BLaER1 (cell line): ENCODE measurements at regions not wholly inside any gene's neighbourhood (a gene's known extent, or its start where the extent isn't known, plus 50 kb on each side); places are given as distances from the start of the nearest gene placed in this dataset.

Experiments used
- H3K27ac ChIP-seq: shearing (Covaris generic); formaldehyde crosslinking; 2 replicates; pipeline ENCODE4 v1.8.1; 2022
- H3K27me3 ChIP-seq: shearing (Covaris generic); formaldehyde crosslinking; 2 replicates; pipeline ENCODE4 v1.8.1; 2022
- H3K36me3 ChIP-seq: shearing (Covaris generic); formaldehyde crosslinking; 2 replicates; pipeline ENCODE4 v1.8.1; 2022
- H3K4me1 ChIP-seq: shearing (Covaris generic); formaldehyde crosslinking; 2 replicates; pipeline ENCODE4 v1.8.1; 2022
- H3K4me2 ChIP-seq: shearing (Covaris generic); formaldehyde crosslinking; 2 replicates; pipeline ENCODE4 v1.8.1; 2022
- H3K4me3 ChIP-seq: shearing (Covaris generic); formaldehyde crosslinking; 2 replicates; pipeline ENCODE4 v1.8.1; 2022
- H3K9ac ChIP-seq: shearing (Covaris generic); formaldehyde crosslinking; 2 replicates; pipeline ENCODE4 v1.8.1; 2022
- H3K9me3 ChIP-seq: shearing (Covaris generic); formaldehyde crosslinking; 2 replicates; pipeline ENCODE4 v1.8.1; 2022
- H4K20me1 ChIP-seq: shearing (Covaris generic); formaldehyde crosslinking; 2 replicates; pipeline ENCODE4 v1.8.1; 2022
- Cebpa-rat ChIP-seq: shearing (Covaris generic); IDR thresholded peaks from 2 replicates; pipeline ENCODE4 v1.8.1; 2022

GRCh38 chr3:87509401-87509800 lies 233.0 kb upstream of the POU1F1 start:
- no peak for TF ChIP-seq Cebpa-rat
- no peak overlapping the region for H3K4me2 ChIP-seq

GRCh38 chr3:87508921-87509320 lies 232.5 kb upstream of the POU1F1 start:
- Histone ChIP-seq H3K27ac (no peak overlapping the region), H3K4me2 (no peak overlapping the region), H3K4me1 (no peaks in the 10 kb centered on the region), H3K36me3 (no peaks in the 10 kb centered on the region), H3K9me3 (no peaks in the 10 kb centered on the region), H3K4me3 (no peak overlapping the region), H3K9ac (no peak overlapping the region), H4K20me1 (no peaks in the 10 kb centered on the region), H3K27me3 (no peaks in the 10 kb centered on the region)
- no peak for TF ChIP-seq Cebpa-rat

More at GRCh38 chr3:87509401-87509800, 233.0 kb upstream of the POU1F1 start:
- no peak overlapping the region for H3K27ac ChIP-seq
- H3K9me3 ChIP-seq: no peaks in the 10 kb centered on the region
- H3K36me3 ChIP-seq: no peaks in the 10 kb centered on the region
- no peaks in the 10 kb centered on the region for H3K27me3 ChIP-seq
- H4K20me1 ChIP-seq: no peaks in the 10 kb centered on the region
- no peaks in the 10 kb centered on the region for H3K4me1 ChIP-seq
- no peak overlapping the region for H3K9ac ChIP-seq
- no peak overlapping the region for H3K4me3 ChIP-seq

DNA sequence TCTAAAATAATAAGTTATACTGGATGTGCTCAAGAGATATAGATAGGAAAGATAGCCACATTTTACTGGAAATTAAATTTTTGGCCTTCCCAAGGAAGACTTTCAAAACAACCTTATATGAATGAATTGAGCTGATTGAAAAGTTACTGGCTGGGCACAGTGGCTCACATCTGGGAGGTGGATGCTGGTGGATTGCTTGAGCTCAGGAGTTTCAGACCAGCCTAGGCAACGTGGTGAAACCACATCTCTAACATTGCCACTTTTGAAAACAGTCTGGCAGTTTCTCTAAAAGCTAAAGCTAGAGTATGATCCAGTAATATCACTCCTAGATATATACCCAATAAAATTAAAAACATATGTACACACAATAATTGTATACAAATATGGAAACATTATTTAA lies 231.4 kb upstream of the POU1F1 start:
- Histone ChIP-seq H3K4me3 (no peak overlapping the region), H3K4me2 (no peak overlapping the region), H3K9ac (no peak overlapping the region), H3K27me3 (no peaks in the 10 kb centered on the region), H4K20me1 (no peaks in the 10 kb centered on the region), H3K27ac (no peak overlapping the region), H3K4me1 (no peaks in the 10 kb centered on the region), H3K36me3 (no peaks in the 10 kb centered on the region), H3K9me3 (no peaks in the 10 kb centered on the region)
- no peak for TF ChIP-seq Cebpa-rat

GRCh38 chr3:87503900-87504498 lies 227.6 kb upstream of the POU1F1 start:
- H3K4me2 ChIP-seq: no peak overlapping the region

GRCh38 chr3:87501076-87501475 lies 224.7 kb upstream of the POU1F1 start:
- Histone ChIP-seq H3K9me3 (no peaks in the 10 kb centered on the region), H3K4me1 (no peaks in the 10 kb centered on the region), H3K9ac (no peak overlapping the region), H3K4me2 (no peak overlapping the region), H3K27ac (no peak overlapping the region), H3K36me3 (no peaks in the 10 kb centered on the region), H4K20me1 (no peaks in the 10 kb centered on the region), H3K27me3 (no peaks in the 10 kb centered on the region), H3K4me3 (no peak overlapping the region)
- no peak for TF ChIP-seq Cebpa-rat

More at GRCh38 chr3:87503900-87504498, 227.6 kb upstream of the POU1F1 start:
- H3K36me3 ChIP-seq: no peaks in the 10 kb centered on the region
- no peaks in the 10 kb centered on the region for H3K9me3 ChIP-seq
- no peaks in the 10 kb centered on the region for H3K4me1 ChIP-seq
- TF ChIP-seq Cebpa-rat: no peak
- H3K4me3 ChIP-seq: no peak overlapping the region
- H3K27me3 ChIP-seq: no peaks in the 10 kb centered on the region
- no peak overlapping the region for H3K9ac ChIP-seq
- no peaks in the 10 kb centered on the region for H4K20me1 ChIP-seq
- H3K27ac ChIP-seq: no peak overlapping the region

- Histone ChIP-seq H3K4me2 (no peak overlapping the region), H3K9ac (no peak overlapping the region), H3K27me3 (no peaks in the 10 kb centered on the region), H3K4me1 (no peaks in the 10 kb centered on the region), H4K20me1 (no peaks in the 10 kb centered on the region), H3K9me3 (no peaks in the 10 kb centered on the region), H3K36me3 (no peaks in the 10 kb centered on the region), H3K4me3 (no peak overlapping the region), H3K27ac (no peak overlapping the region)
- no peak for TF ChIP-seq Cebpa-rat
These were observed 222.1 kb upstream of the POU1F1 start for GRCh38 chr3:87498358-87499080.

DNA sequence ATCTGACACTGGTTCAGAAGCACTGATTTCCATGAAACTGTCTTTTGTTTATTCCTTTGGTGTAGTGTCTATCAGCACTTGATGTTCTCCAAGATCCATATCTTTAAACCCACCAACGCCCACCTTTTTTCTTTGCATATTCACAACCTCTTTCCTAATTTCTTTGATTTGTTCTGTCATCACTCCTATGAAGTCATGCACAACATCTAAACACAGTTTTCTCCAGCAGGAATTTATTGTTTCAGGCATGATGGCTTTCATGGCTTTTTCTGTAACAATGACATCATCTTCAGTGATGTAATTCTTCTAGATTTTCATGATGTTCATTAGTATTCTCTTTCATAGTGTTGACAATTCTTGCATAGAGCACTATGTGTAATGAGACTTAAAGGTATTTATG lies 219.6 kb upstream of the POU1F1 start:
- Histone ChIP-seq H3K4me3 (no peak overlapping the region), H3K4me2 (no peak overlapping the region), H4K20me1 (no peaks in the 10 kb centered on the region), H3K27me3 (no peaks in the 10 kb centered on the region), H3K9ac (no peak overlapping the region), H3K4me1 (no peaks in the 10 kb centered on the region), H3K9me3 (no peaks in the 10 kb centered on the region), H3K36me3 (no peaks in the 10 kb centered on the region), H3K27ac (no peak overlapping the region)
- TF ChIP-seq Cebpa-rat: no peak

GRCh38 chr3:87494264-87494663 lies 217.9 kb upstream of the POU1F1 start:
- Histone ChIP-seq H3K4me3 (no peak overlapping the region), H3K36me3 (no peaks in the 10 kb centered on the region), H3K27me3 (no peaks in the 10 kb centered on the region), H4K20me1 (no peaks in the 10 kb centered on the region), H3K4me1 (no peaks in the 10 kb centered on the region), H3K9me3 (no peaks in the 10 kb centered on the region), H3K9ac (no peak overlapping the region), H3K27ac (no peak overlapping the region), H3K4me2 (no peak overlapping the region)
- TF ChIP-seq Cebpa-rat: no peak

GRCh38 chr3:87491843-87492242 lies 215.5 kb upstream of the POU1F1 start:
- Histone ChIP-seq H3K9ac (no peak overlapping the region), H4K20me1 (no peaks in the 10 kb centered on the region), H3K27me3 (no peaks in the 10 kb centered on the region), H3K4me1 (no peaks in the 10 kb centered on the region), H3K36me3 (no peaks in the 10 kb centered on the region), H3K9me3 (no peaks in the 10 kb centered on the region), H3K4me3 (no peak overlapping the region), H3K27ac (no peak overlapping the region), H3K4me2 (no peak overlapping the region)
- TF ChIP-seq Cebpa-rat: no peak

GRCh38 chr3:87489892-87490291 lies 213.5 kb upstream of the POU1F1 start:
- H3K27ac ChIP-seq: no peak overlapping the region
- no peaks in the 10 kb centered on the region for H3K36me3 ChIP-seq
- no peaks in the 10 kb centered on the region for H3K27me3 ChIP-seq
- H3K4me2 ChIP-seq: no peak overlapping the region
- no peak overlapping the region for H3K9ac ChIP-seq
- no peak for TF ChIP-seq Cebpa-rat
- no peaks in the 10 kb centered on the region for H3K4me1 ChIP-seq
- no peaks in the 10 kb centered on the region for H4K20me1 ChIP-seq
- H3K4me3 ChIP-seq: no peak overlapping the region
- H3K9me3 ChIP-seq: no peaks in the 10 kb centered on the region
